Kidney (tissue), 13 donors: ENCODE measurements at regions not wholly inside any gene's neighbourhood (a gene's known extent, or its start where the extent isn't known, plus 50 kb on each side); places are given as distances from the start of the nearest gene placed in this dataset.

Experiments used
- DNase-seq, 5 donors: peaks; one replicate each; pipeline ENCODE4 v3.0.0-alpha.2; 2013 to 2020
- FAIRE-seq: peaks from 2 replicates; lab custom pipeline; 2012; peaks lifted over from hg19 to GRCh38; lab: Jason Lieb, UNC
- H3K27ac ChIP-seq, 2 donors: one replicate each; pipeline ENCODE4 v1.7.0; 2013; ENCODE audit warnings: low read depth in 2 of 2, low read length in 2 of 2, inconsistent platforms in 1 of 2
- H3K27me3 ChIP-seq: one replicate; pipeline ENCODE4 v1.7.1; 2013; ENCODE audit warnings: low read length, inconsistent platforms; ENCODE audit not compliant: control insufficient read depth, insufficient read depth
- H3K36me3 ChIP-seq, 3 donors: one replicate each; pipeline versions ENCODE4 v1.7.0 to v1.7.1; 2013; ENCODE audit warnings: low read length in 3 of 3, control low read depth in 1 of 3, inconsistent platforms in 1 of 3; ENCODE audit not compliant: insufficient read depth in 3 of 3, control insufficient read depth in 2 of 3
- H3K4me1 ChIP-seq, 3 donors: one replicate each; pipeline versions ENCODE4 v1.7.0 to v1.7.1; 2013; ENCODE audit warnings: low read length in 3 of 3, inconsistent platforms in 1 of 3, low read depth in 1 of 3; ENCODE audit not compliant: control insufficient read depth in 2 of 3, insufficient read depth in 2 of 3
- H3K4me3 ChIP-seq, 3 donors: one replicate each; pipeline versions ENCODE4 v1.7.0 to v1.8.1; 2013; ENCODE audit warnings: low read length in 3 of 3, control low read depth in 1 of 3, inconsistent platforms in 1 of 3
- H3K9ac ChIP-seq, 3 donors: one replicate each; pipeline versions ENCODE4 v1.7.0 to v1.7.1; 2013; ENCODE audit warnings: low read length in 3 of 3, control low read depth in 1 of 3, inconsistent platforms in 1 of 3
- H3K9me3 ChIP-seq, 3 donors: one replicate each; pipeline versions ENCODE4 v1.7.0 to v1.7.1; 2013; ENCODE audit warnings: low read length in 3 of 3, control low read depth in 1 of 3, inconsistent platforms in 1 of 3; ENCODE audit not compliant: control insufficient read depth in 2 of 3, insufficient read depth in 1 of 3
- intact Hi-C: fragments of 100-400 bp; cut with DNase I; formaldehyde crosslinking; loops from one replicate; pipeline ENCODE4 v1.11.1; 2022
- TF ChIP-seq, protein P1 (sequence below): IDR thresholded peaks from 3 replicates; pipeline ENCODE4 v1.5.1; 2012; ENCODE audit warnings: mild to moderate bottlenecking, moderate library complexity, borderline replicate concordance; ENCODE audit not compliant: insufficient read depth; ENCODE audit errors: extremely low read depth
- donor health status: control.
- donor health status: control.
- donor health status: control.
- donor health status: control.
- donor health status: control.
- donor health status: DM: yes; HTN: yes; CAD: no.
- donor health status: Normal renal cell carcinoma (clear cell type).

DNA sequence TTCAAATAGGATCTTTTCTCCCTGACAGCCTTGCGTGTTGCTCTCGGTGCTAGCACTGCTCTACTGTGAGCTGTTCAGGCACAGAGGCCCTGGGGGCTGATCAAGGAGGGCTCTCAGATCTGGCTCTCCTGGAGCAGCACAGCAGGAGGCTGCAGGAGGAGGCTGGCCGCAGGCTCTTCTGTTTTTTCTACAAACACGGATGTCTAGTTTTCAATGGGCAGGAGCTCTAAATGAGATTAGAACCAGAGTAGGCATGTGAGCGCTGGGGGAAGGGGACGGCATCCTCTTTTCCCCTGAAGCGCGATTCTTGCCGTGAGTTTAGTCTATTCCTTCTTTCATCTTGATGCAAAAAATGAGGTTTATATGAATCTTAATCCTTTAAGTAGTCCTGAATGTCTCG lies 61.7 kb upstream of the IRX4 start:
- H3K36me3 ChIP-seq = no peaks in the 10 kb centered on the region
- no peak for DNase-seq
- no peak for FAIRE-seq

DNA sequence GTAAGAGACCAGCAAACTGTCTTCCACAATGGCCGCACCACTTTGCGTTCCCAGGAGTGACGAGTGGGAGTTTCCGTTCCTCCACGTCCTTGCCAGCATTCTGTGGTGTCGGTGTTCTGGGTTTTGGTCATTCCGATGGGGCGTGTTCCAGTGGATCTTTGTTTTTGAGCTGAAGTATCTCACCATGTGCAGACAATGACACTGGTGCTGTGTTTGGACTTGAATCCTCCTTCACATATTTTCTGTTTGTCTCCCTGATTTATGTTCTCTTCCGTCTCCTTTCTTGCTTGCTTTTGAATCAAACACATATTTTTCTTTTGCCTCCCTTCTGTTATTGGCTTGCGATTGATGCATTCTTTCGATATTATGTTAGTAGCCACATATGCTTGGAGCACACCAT lies 60.8 kb upstream of the IRX4 start:
- no peak overlapping the region for H3K4me3 ChIP-seq
- DNase-seq = no peak
- H3K36me3 ChIP-seq = no peaks in the 10 kb centered on the region
- TF ChIP-seq, protein P1, sequence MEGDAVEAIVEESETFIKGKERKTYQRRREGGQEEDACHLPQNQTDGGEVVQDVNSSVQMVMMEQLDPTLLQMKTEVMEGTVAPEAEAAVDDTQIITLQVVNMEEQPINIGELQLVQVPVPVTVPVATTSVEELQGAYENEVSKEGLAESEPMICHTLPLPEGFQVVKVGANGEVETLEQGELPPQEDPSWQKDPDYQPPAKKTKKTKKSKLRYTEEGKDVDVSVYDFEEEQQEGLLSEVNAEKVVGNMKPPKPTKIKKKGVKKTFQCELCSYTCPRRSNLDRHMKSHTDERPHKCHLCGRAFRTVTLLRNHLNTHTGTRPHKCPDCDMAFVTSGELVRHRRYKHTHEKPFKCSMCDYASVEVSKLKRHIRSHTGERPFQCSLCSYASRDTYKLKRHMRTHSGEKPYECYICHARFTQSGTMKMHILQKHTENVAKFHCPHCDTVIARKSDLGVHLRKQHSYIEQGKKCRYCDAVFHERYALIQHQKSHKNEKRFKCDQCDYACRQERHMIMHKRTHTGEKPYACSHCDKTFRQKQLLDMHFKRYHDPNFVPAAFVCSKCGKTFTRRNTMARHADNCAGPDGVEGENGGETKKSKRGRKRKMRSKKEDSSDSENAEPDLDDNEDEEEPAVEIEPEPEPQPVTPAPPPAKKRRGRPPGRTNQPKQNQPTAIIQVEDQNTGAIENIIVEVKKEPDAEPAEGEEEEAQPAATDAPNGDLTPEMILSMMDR = no peak
- no peak overlapping the region for H3K9ac ChIP-seq
- H3K27me3 ChIP-seq = peaks cover 2% of the 10 kb centered on the region
- H3K4me1 ChIP-seq = no peaks in the 10 kb centered on the region
- intact Hi-C loops = no loop called here
- H3K9me3 ChIP-seq = peaks cover 0 to 7% (median 0%) of the 10 kb centered on the region in 3 donors
- FAIRE-seq = no peak
- H3K27ac ChIP-seq = no peak overlapping the region

More for the DNA sequence above, 61.7 kb upstream of the IRX4 start:
- Histone ChIP-seq H3K4me3 (no peak overlapping the region), H3K27me3 (peaks cover 2% of the 10 kb centered on the region), H3K9me3 (peaks cover 0 to 7% (median 0%) of the 10 kb centered on the region in 3 donors), H3K27ac (no peak overlapping the region), H3K9ac (no peak overlapping the region), H3K4me1 (no peaks in the 10 kb centered on the region)
- TF ChIP-seq, protein P1 = no peak
- intact Hi-C loops = no loop called here

DNA sequence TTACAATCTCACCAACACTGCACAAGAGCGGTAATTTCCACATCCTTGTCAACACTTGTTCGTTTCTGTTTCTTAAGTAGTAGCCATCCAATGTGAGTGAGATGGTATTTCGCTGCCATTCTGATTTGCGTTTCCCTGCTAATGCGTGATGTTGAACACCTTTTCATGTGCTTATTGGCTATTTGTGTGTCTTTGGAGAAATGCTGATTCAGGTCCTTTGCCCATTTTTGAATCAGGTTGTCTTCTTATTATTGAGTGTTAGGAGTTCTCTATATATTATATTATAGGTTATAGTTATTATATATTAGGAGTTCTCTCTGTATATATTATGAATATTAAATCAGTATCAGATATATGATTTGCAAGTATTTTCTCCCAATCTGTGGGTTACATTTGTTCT lies 59.9 kb upstream of the IRX4 start:
- H3K9me3 ChIP-seq = peaks cover 0 to 7% (median 0%) of the 10 kb centered on the region in 3 donors
- no peaks in the 10 kb centered on the region for H3K36me3 ChIP-seq
- FAIRE-seq (no peak), DNase-seq (no peak)
- TF ChIP-seq, protein P1 = no peak
- no peak overlapping the region for H3K27ac ChIP-seq
- intact Hi-C loops = no loop called here
- no peaks in the 10 kb centered on the region for H3K4me1 ChIP-seq
- no peak overlapping the region for H3K9ac ChIP-seq
- peaks cover 2% of the 10 kb centered on the region for H3K27me3 ChIP-seq
- no peak overlapping the region for H3K4me3 ChIP-seq

DNA sequence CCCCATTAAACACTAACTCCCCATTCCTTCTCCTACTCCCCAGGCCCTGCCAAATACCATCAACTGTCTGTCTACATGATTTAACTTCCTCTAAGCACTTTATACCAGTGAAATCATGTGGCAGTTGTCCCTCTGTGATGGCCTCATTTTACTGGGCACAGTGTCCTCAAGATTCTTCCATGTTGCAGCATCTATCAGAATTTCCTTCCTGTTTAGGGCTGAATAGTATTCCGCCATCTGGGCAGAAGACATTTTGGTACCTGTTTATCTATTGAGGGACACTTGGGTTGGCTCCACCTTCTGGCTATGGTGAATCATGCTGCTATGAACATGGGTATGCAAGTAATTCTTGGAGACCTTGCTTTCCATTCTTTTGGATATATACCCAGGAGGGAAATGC lies 59.4 kb upstream of the IRX4 start:
- intact Hi-C loops = no loop called here
- H3K27ac ChIP-seq = no peak overlapping the region
- H3K36me3 ChIP-seq = no peaks in the 10 kb centered on the region
- H3K27me3 ChIP-seq = peaks cover 2% of the 10 kb centered on the region
- no peak overlapping the region for H3K9ac ChIP-seq
- DNase-seq (no peak), FAIRE-seq (no peak)
- H3K4me3 ChIP-seq = no peak overlapping the region
- H3K4me1 ChIP-seq = no peaks in the 10 kb centered on the region
- peaks cover 0 to 7% (median 0%) of the 10 kb centered on the region in 3 donors for H3K9me3 ChIP-seq
- TF ChIP-seq, protein P1 = no peak
